SH-SY5Y (cell line): ENCODE measurements at regions not wholly inside any gene's neighbourhood (a gene's known extent, or its start where the extent isn't known, plus 50 kb on each side); places are given as distances from the start of the nearest gene placed in this dataset.

Source experiments
- GATA2 ChIP-seq: IDR thresholded peaks from 2 replicates; pipeline ENCODE4 v1.6.1; 2011; ENCODE audit warnings: mild to moderate bottlenecking, low read depth, low read length
- GATA3 ChIP-seq: IDR thresholded peaks from 2 replicates; pipeline ENCODE4 v1.6.1; 2011; ENCODE audit warnings: low read depth, mild to moderate bottlenecking, low read length, moderate library complexity

DNA sequence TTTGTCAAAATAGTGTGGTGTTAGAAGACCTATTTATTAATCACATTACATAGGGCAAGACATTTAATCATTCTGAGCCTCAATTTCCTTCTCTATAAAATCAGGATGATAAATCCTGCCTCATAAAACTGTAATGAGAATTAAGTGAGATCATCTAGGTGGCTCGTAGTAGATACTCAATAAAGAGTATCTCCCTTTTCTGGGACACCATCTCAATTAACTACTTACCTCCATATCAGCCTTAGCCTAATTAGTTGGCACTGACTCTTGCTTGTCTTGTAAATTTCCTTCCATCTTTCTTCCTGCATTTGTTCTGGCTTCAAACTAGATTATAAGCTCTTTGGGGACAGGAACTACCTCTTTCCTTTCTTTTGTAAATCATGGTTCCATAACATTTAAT, 102.6 kb upstream of the TNR start:
- TF ChIP-seq GATA2: no peak
- TF ChIP-seq GATA3: no peak
